SK-N-SH treated with all-trans-retinoic acid at 6 μM for 48 hours (cell line): ENCODE measurements at regions not wholly inside any gene's neighbourhood (a gene's known extent, or its start where the extent isn't known, plus 50 kb on each side); places are given as distances from the start of the nearest gene placed in this dataset.

Experiments used
- ATAC-seq: fragments of 200-7000 bp; cut with Tn5 transposase; 3 replicates; pipeline ENCODE4 v1.9.1; 2020; ENCODE audit warnings: mild to moderate bottlenecking, moderate library complexity
- ARNTL ChIP-seq: fragments of 450-650 bp; formaldehyde crosslinking; IDR thresholded peaks from 2 replicates; pipeline ENCODE4 v1.5.0; 2020; ENCODE audit warnings: low read depth, mild to moderate bottlenecking, moderate library complexity, borderline replicate concordance
- BACH2 ChIP-seq: fragments of 250-450 bp; sonication (Bioruptor Pico); IDR thresholded peaks from 2 replicates; pipeline ENCODE4 v1.9.0; 2021; ENCODE audit warnings: mild to moderate bottlenecking, borderline replicate concordance
- CREB5 ChIP-seq: fragments of 250-450 bp; sonication (Bioruptor Pico); IDR thresholded peaks from 2 replicates; pipeline ENCODE4 v1.5.1; 2020; ENCODE audit warnings: low read depth, mild to moderate bottlenecking, moderate library complexity
- CSDC2 ChIP-seq: fragments of 250-450 bp; sonication (Bioruptor Pico); IDR thresholded peaks from 2 replicates; pipeline ENCODE4 v1.5.0; 2020; ENCODE audit warnings: mild to moderate bottlenecking, moderate library complexity
- CSRNP3 ChIP-seq: fragments of 250-450 bp; sonication (Bioruptor Pico); IDR thresholded peaks from 2 replicates; pipeline ENCODE4 v1.5.1; 2021; ENCODE audit warnings: mild to moderate bottlenecking, moderate library complexity
- GLIS3 ChIP-seq: fragments of 250-450 bp; sonication (Bioruptor Pico); IDR thresholded peaks from 2 replicates; pipeline ENCODE4 v1.5.0; 2020; ENCODE audit warnings: mild to moderate bottlenecking, moderate library complexity
- ISL1 ChIP-seq: fragments of 250-450 bp; sonication (Bioruptor Pico); IDR thresholded peaks from 2 replicates; pipeline ENCODE4 v2.1.2; 2022; ENCODE audit warnings: mild to moderate bottlenecking, moderate library complexity
- OSR1 ChIP-seq: fragments of 250-450 bp; sonication (Bioruptor Pico); IDR thresholded peaks from 2 replicates; pipeline ENCODE4 v1.8.0; 2022; ENCODE audit warnings: moderate library complexity, mild to moderate bottlenecking, inconsistent platforms
- PATZ1 ChIP-seq: fragments of 250-450 bp; sonication (Bioruptor Pico); IDR thresholded peaks from 2 replicates; pipeline ENCODE4 v1.8.0; 2020; ENCODE audit warnings: mild to moderate bottlenecking, moderate library complexity, borderline replicate concordance
- POU6F1 ChIP-seq: fragments of 250-450 bp; sonication (Bioruptor Pico); IDR thresholded peaks from 2 replicates; pipeline ENCODE4 v1.8.0; 2021; ENCODE audit warnings: low read depth, mild to moderate bottlenecking, moderate library complexity, borderline replicate concordance
- PPARA ChIP-seq: fragments of 250-450 bp; sonication (Bioruptor Pico); IDR thresholded peaks from 2 replicates; pipeline ENCODE4 v1.5.0; 2020; ENCODE audit warnings: mild to moderate bottlenecking, borderline replicate concordance
- SNAI2 ChIP-seq: fragments of 250-450 bp; sonication (Bioruptor Pico); IDR thresholded peaks from 2 replicates; pipeline ENCODE4 v1.5.0; 2020; ENCODE audit warnings: mild to moderate bottlenecking, moderate library complexity
- TCF4 ChIP-seq: fragments of 250-450 bp; sonication (Bioruptor Pico); IDR thresholded peaks from 2 replicates; pipeline ENCODE4 v1.8.0; 2021; ENCODE audit warnings: mild to moderate bottlenecking, moderate library complexity, borderline replicate concordance
- TOX ChIP-seq: fragments of 250-450 bp; sonication (Bioruptor Pico); IDR thresholded peaks from 2 replicates; pipeline ENCODE4 v1.8.0; 2021; ENCODE audit warnings: mild to moderate bottlenecking, moderate library complexity, borderline replicate concordance
- TSHZ2 ChIP-seq: fragments of 250-450 bp; sonication (Bioruptor Pico); IDR thresholded peaks from 2 replicates; pipeline ENCODE4 v1.5.0; 2020; ENCODE audit warnings: mild to moderate bottlenecking, moderate library complexity
- ZC3H10 ChIP-seq: fragments of 250-450 bp; sonication (Bioruptor Pico); IDR thresholded peaks from 2 replicates; pipeline ENCODE4 v1.5.1; 2021; ENCODE audit warnings: mild to moderate bottlenecking, moderate library complexity
- ZFP3 ChIP-seq: fragments of 250-450 bp; sonication (Bioruptor Pico); IDR thresholded peaks from 2 replicates; pipeline ENCODE4 v1.5.0; 2020; ENCODE audit warnings: mild to moderate bottlenecking, moderate library complexity
- ZFP30 ChIP-seq: fragments of 450-650 bp; formaldehyde crosslinking; IDR thresholded peaks from 2 replicates; pipeline ENCODE4 v1.5.0; 2022; ENCODE audit warnings: mild to moderate bottlenecking, moderate library complexity
- ZNF565 ChIP-seq: fragments of 450-650 bp; formaldehyde crosslinking; conservative IDR thresholded peaks from 2 replicates; pipeline ENCODE4 v1.5.0; 2020; ENCODE audit warnings: low read depth, mild to moderate bottlenecking, moderate library complexity
- ZNF70 ChIP-seq: fragments of 450-650 bp; formaldehyde crosslinking; IDR thresholded peaks from 2 replicates; pipeline ENCODE4 v1.5.0; 2020; ENCODE audit warnings: mild to moderate bottlenecking, moderate library complexity
- ZNF8 ChIP-seq: fragments of 450-650 bp; formaldehyde crosslinking; IDR thresholded peaks from 2 replicates; pipeline ENCODE4 v1.5.0; 2020; ENCODE audit warnings: mild to moderate bottlenecking, moderate library complexity

GRCh38 chr3:81439108-81439507 is 322.3 kb downstream of the GBE1 start:
- ATAC-seq = no peak
- TF ChIP-seq BACH2 (CRISPR knock-in tag) (no peak), ZFP3 (CRISPR knock-in tag) (no peak), CREB5 (no peak), ZNF565 (CRISPR knock-in tag) (no peak), PPARA (CRISPR knock-in tag) (no peak), GLIS3 (CRISPR knock-in tag) (no peak), TSHZ2 (CRISPR knock-in tag) (no peak), SNAI2 (CRISPR knock-in tag) (no peak), OSR1 (no peak), ARNTL (CRISPR knock-in tag) (no peak), ZC3H10 (CRISPR knock-in tag) (no peak), ISL1 (no peak), TOX (CRISPR knock-in tag) (no peak), TCF4 (CRISPR knock-in tag) (no peak), PATZ1 (CRISPR knock-in tag) (no peak)

- ATAC-seq = no peak
- TF ChIP-seq CREB5 (no peak), CSDC2 (CRISPR knock-in tag) (no peak), OSR1 (no peak), BACH2 (CRISPR knock-in tag) (no peak), ZFP3 (CRISPR knock-in tag) (no peak), PPARA (CRISPR knock-in tag) (no peak), CSRNP3 (no peak), ISL1 (no peak), ZC3H10 (CRISPR knock-in tag) (no peak), ZNF565 (CRISPR knock-in tag) (no peak), POU6F1 (CRISPR knock-in tag) (no peak)
These were observed 323.8 kb downstream of the GBE1 start for GRCh38 chr3:81437683-81438082.

- ATAC-seq = no peak
- TF ChIP-seq ISL1 = no peak
- TF ChIP-seq ARNTL (CRISPR knock-in tag) = no peak
- no peak for TF ChIP-seq CREB5
- TF ChIP-seq ZNF565 (CRISPR knock-in tag) = no peak
- TF ChIP-seq PATZ1 (CRISPR knock-in tag) = no peak
- no peak for TF ChIP-seq SNAI2 (CRISPR knock-in tag)
- TF ChIP-seq OSR1 = no peak
- no peak for TF ChIP-seq ZNF8 (CRISPR knock-in tag)
- no peak for TF ChIP-seq CSDC2 (CRISPR knock-in tag)
- TF ChIP-seq ZFP30 = no peak
- TF ChIP-seq ZNF70 (CRISPR knock-in tag) = no peak
- no peak for TF ChIP-seq POU6F1 (CRISPR knock-in tag)
- TF ChIP-seq TOX (CRISPR knock-in tag) = no peak
These were observed 325.3 kb downstream of the GBE1 start for GRCh38 chr3:81436182-81436581.
